ENCODE measurements at regions not wholly inside any gene's neighbourhood (a gene's known extent, or its start where the extent isn't known, plus 50 kb on each side); places are given as distances from the start of the nearest gene placed in this dataset.
"Not testable (repeated sequence)": the region's sequence is repeated elsewhere in the genome, so short reads cannot be mapped to it uniquely, and the experiment has no call there.

DNA sequence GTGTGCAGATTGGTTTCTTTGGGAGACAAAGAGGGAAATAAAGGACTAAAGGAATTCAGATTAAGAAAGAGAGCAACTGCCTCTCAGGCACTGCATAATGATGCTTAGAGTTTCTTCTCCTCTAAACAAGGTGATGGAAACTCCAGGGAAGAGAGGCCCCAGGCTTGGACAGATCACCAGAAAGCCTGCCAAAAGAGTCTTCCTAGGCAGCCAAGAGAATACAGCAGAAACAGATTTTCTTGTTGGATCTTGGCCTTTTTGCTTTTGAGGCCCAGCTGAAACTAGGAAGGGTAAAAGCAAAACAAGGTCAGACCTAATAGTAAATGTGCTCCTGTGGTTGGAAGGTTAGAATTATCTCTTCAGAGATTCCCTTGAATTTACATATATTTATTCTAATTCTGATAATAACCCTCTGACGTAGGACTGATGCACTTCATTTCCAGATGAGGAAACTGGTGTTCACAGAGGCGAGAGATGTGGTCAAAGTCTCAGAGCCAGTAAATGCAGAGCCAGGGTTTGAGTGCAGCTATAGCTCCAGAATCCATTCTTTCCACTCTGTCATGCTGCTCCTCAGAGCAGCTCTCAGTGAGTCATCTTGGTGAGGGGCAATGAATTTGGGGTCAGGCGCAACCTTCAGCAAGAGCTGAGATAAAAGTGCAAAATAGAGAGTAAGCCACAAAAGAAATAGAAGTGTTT is 142.3 kb upstream of the FBXO11 start:
- no peaks in the 10 kb centered on the region for H3K9me3 ChIP-seq
- H3K4me1 ChIP-seq: no peaks in the 10 kb centered on the region
- H3K27me3 ChIP-seq: no peaks in the 10 kb centered on the region
- ATAC-seq: no peak
- no peak overlapping the region for H3K27ac ChIP-seq
- 64 to 100% methylated on average over 1 to 3 of the region's 3 CpGs for WGBS, 2 donors (ENCODE audit: low coverage in 1 of 2)
- H3K4me3 ChIP-seq: no peak overlapping the region
- no peaks in the 10 kb centered on the region for H3K36me3 ChIP-seq
- TF ChIP-seq EP300 (IDR thresholded peaks at IDR 0.05): no peak
- TF ChIP-seq, protein P1, sequence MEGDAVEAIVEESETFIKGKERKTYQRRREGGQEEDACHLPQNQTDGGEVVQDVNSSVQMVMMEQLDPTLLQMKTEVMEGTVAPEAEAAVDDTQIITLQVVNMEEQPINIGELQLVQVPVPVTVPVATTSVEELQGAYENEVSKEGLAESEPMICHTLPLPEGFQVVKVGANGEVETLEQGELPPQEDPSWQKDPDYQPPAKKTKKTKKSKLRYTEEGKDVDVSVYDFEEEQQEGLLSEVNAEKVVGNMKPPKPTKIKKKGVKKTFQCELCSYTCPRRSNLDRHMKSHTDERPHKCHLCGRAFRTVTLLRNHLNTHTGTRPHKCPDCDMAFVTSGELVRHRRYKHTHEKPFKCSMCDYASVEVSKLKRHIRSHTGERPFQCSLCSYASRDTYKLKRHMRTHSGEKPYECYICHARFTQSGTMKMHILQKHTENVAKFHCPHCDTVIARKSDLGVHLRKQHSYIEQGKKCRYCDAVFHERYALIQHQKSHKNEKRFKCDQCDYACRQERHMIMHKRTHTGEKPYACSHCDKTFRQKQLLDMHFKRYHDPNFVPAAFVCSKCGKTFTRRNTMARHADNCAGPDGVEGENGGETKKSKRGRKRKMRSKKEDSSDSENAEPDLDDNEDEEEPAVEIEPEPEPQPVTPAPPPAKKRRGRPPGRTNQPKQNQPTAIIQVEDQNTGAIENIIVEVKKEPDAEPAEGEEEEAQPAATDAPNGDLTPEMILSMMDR (IDR thresholded peaks at IDR 0.05): no peak

DNA sequence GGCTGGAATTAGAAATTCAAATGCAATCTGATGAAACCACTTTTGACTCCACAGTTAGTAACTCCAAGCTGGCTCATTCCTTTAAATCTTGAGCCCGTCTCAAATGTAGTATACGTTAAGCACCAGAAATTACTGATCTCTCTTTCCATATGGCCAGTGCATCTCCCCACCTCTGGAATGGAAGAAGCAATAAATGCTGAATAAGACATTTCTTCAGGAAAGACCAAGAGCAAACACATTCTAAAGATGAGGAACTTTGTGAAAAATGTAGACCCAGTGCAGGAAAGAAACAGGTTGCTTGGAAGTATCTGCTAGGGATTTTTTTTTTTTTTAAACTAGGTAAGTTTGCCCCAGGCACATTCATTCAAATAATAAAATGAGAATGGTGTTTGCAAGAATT is 143.1 kb upstream of the FBXO11 start:
- H3K4me3 ChIP-seq: no peak overlapping the region
- no peaks in the 10 kb centered on the region for H3K36me3 ChIP-seq
- ATAC-seq: no peak
- H3K27ac ChIP-seq: no peak overlapping the region
- H3K4me1 ChIP-seq: no peaks in the 10 kb centered on the region
- H3K9me3 ChIP-seq: no peaks in the 10 kb centered on the region
- WGBS, 2 donors (ENCODE audit: low coverage in 1 of 2): 68 to 100% methylated on average over 2 of the region's 2 CpGs
- TF ChIP-seq POLR2AphosphoS5 (IDR thresholded peaks at IDR 0.05) (no peak), POLR2A (IDR thresholded peaks at IDR 0.05) (no peak), EP300 (IDR thresholded peaks at IDR 0.05) (no peak)
- TF ChIP-seq, protein P1 (IDR thresholded peaks at IDR 0.05): no peak
- no peaks in the 10 kb centered on the region for H3K27me3 ChIP-seq

DNA sequence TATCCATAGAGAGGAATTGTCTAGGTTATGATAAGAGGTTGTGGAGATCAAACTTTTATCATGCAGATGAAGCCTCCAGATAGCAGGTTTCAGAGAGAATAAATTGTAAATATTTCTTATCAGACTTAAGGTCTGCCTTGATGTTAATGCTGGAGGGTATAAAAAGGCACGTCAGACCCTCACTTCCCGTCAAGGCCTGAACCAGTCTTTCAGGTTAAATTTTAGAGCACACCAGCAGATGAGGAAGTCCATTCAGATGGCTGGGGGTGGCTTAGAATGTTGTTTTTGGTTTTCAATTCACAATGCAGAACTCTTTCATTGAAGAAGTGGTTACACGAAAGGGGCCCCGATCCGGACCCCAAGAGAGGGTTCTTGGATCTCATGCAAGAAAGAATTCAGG is 144.4 kb upstream of the FBXO11 start:
- Histone ChIP-seq H3K4me1 (no peaks in the 10 kb centered on the region), H3K4me3 (no peak overlapping the region), H3K27me3 (no peaks in the 10 kb centered on the region), H3K9me3 (no peaks in the 10 kb centered on the region), H3K27ac (no peak overlapping the region), H3K36me3 (no peaks in the 10 kb centered on the region)
- WGBS, 2 donors (ENCODE audit: low coverage in 1 of 2): 66 to 77% methylated on average over 5 of the region's 5 CpGs
- TF ChIP-seq, protein P1 (IDR thresholded peaks at IDR 0.05): no peak
- no peak for TF ChIP-seq POLR2AphosphoS5 (IDR thresholded peaks at IDR 0.05)
- TF ChIP-seq POLR2A (IDR thresholded peaks at IDR 0.05): no peak
- TF ChIP-seq EP300 (IDR thresholded peaks at IDR 0.05): no peak
- no peak for ATAC-seq

DNA sequence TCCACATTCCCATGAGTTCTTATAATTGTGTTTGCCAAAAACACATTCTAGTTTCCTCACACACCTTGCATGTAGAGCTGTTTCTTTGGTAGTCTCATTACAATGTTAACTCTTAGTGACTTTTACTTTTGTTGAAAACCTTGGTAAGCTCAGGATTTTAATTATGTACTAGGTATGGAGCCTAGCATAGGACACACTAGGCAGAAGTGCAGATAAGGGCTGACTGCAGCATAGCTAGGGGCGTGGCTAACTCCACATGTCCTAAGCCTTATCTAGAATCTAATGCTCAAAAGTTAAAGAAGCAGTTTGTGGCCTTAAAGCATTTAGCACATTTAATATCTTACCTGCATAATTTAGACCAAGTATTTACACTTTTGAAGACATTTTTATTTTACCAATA is 153.7 kb upstream of the FBXO11 start:
- H3K36me3 ChIP-seq: no peaks in the 10 kb centered on the region
- H3K4me1 ChIP-seq: no peaks in the 10 kb centered on the region
- TF ChIP-seq, protein P1 (IDR thresholded peaks at IDR 0.05): no peak
- TF ChIP-seq EP300 (IDR thresholded peaks at IDR 0.05) (no peak), POLR2A (IDR thresholded peaks at IDR 0.05) (no peak)
- no peaks in the 10 kb centered on the region for H3K9me3 ChIP-seq
- H3K27ac ChIP-seq: no peak overlapping the region
- no peaks in the 10 kb centered on the region for H3K27me3 ChIP-seq
- no peak for ATAC-seq
- WGBS, 2 donors (ENCODE audit: low coverage in 1 of 2): 69 to 82% methylated on average over 1 of the region's 1 CpG
- no peak overlapping the region for H3K4me3 ChIP-seq

DNA sequence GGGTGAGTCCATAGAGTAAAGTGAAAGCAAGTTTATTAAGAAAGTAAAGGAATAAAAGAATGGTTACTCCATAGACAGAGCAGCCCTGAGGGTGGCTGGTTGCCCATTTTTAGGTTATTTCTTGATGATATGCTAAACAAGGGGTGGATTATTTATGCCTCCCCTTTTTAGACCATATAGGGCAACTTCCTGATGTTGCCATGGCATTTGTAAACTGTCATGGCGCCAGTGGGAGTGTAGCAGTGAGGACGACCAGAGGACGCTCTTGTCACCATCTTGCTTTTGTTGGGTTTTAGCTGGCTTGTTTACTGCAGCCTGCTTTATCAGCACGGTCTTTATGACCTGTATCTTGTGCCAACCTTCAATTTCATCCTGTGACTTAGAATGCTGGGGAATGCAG is 155.4 kb upstream of the FBXO11 start:
- H3K36me3 ChIP-seq, H3K27ac ChIP-seq, H3K4me1 ChIP-seq, H3K9me3 ChIP-seq, ATAC-seq, H3K4me3 ChIP-seq, H3K27me3 ChIP-seq: not testable (repeated sequence)
- 76 to 100% methylated on average over 1 to 3 of the region's 4 CpGs for WGBS, 2 donors (ENCODE audit: low coverage in 1 of 2)
